Stimulated activated CD4-positive, alpha-beta T cell treated with anti-CD3 and anti-CD28 coated beads, Interleukin-1b, Interleukin-23, amount 100 ng/mL, for 4 hours (primary cell): ENCODE measurements at regions not wholly inside any gene's neighbourhood (a gene's known extent, or its start where the extent isn't known, plus 50 kb on each side); places are given as distances from the start of the nearest gene placed in this dataset.
"Not testable (repeated sequence)": the region's sequence is repeated elsewhere in the genome, so short reads cannot be mapped to it uniquely, and the experiment has no call there.

ENCODE experiments used
- DNase-seq, 2 donors: peaks; one replicate each; pipeline ENCODE4 v3.0.0-alpha.2; 2020; ENCODE audit warnings: low read depth in 2 of 2

- DNase-seq, result no peak
Observed at GRCh38 chr2:239833269-239834109, 191.7 kb downstream of the NDUFA10 start.

- no peak for DNase-seq
Observed at GRCh38 chr2:239832490-239833268, 192.5 kb downstream of the NDUFA10 start.

- no peak for DNase-seq
Observed at GRCh38 chr2:239831861-239832489, 193.2 kb downstream of the NDUFA10 start.

- no peak for DNase-seq
Observed at GRCh38 chr2:239831001-239831731, 194.0 kb downstream of the NDUFA10 start.

- DNase-seq, result no peak
Observed at GRCh38 chr2:239830121-239831000, 194.8 kb downstream of the NDUFA10 start.

GRCh38 chr2:239829326-239829725 is 195.8 kb downstream of the NDUFA10 start:
- DNase-seq, result no peak

- not testable (repeated sequence) for DNase-seq
Observed at GRCh38 chr2:239828973-239829275, 196.2 kb downstream of the NDUFA10 start.

- no peak for DNase-seq
Observed at GRCh38 chr2:239828192-239828972, 196.8 kb downstream of the NDUFA10 start.

- no peak for DNase-seq
Observed at GRCh38 chr2:239827523-239827890, 197.6 kb downstream of the NDUFA10 start.

- no peak for DNase-seq
Observed at GRCh38 chr2:239826786-239827522, 198.2 kb downstream of the NDUFA10 start.

GRCh38 chr2:239826376-239826775 is 198.8 kb downstream of the NDUFA10 start:
- no peak for DNase-seq

- DNase-seq, result no peak
Observed at GRCh38 chr2:239825705-239825979, 199.5 kb downstream of the NDUFA10 start.

GRCh38 chr2:239824866-239825704 is 200.1 kb downstream of the NDUFA10 start:
- DNase-seq, result no peak

- no peak for DNase-seq
Observed at GRCh38 chr2:239824046-239824694, 201.0 kb downstream of the NDUFA10 start.

- no peak for DNase-seq
Observed at GRCh38 chr2:239822146-239822831, 202.9 kb downstream of the NDUFA10 start.

GRCh38 chr2:239821694-239822075 is 203.5 kb downstream of the NDUFA10 start:
- no peak for DNase-seq

GRCh38 chr2:239820836-239821693 is 204.1 kb downstream of the NDUFA10 start:
- DNase-seq, result no peak
